Liver (tissue), 8 donors: ENCODE measurements at regions not wholly inside any gene's neighbourhood (a gene's known extent, or its start where the extent isn't known, plus 50 kb on each side); places are given as distances from the start of the nearest gene placed in this dataset.

Experiments used
- DNase-seq: peaks from one replicate; pipeline ENCODE4 v3.0.0-alpha.2; 2017; ENCODE audit warnings: low spot score
- H3K27ac ChIP-seq, 2 donors: one replicate each; pipeline ENCODE4 v1.7.0; 2013; ENCODE audit warnings: inconsistent platforms in 2 of 2, low read length in 2 of 2, control low read depth in 1 of 2, low read depth in 1 of 2, mild to moderate bottlenecking in 1 of 2
- H3K27me3 ChIP-seq, 4 donors: one replicate each; pipeline versions ENCODE4 v1.6.1 to v1.7.0; 2013; ENCODE audit warnings: low read length in 3 of 4, inconsistent platforms in 1 of 4, mild to moderate bottlenecking in 1 of 4, moderate library complexity in 1 of 4; ENCODE audit not compliant: control insufficient read depth in 4 of 4, insufficient read depth in 4 of 4
- H3K36me3 ChIP-seq, 4 donors: one replicate each; pipeline versions ENCODE4 v1.6.1 to v1.7.0; 2013; ENCODE audit warnings: low read length in 3 of 4, mild to moderate bottlenecking in 3 of 4, low read depth in 1 of 4, moderate library complexity in 1 of 4; ENCODE audit not compliant: control insufficient read depth in 4 of 4, insufficient read depth in 3 of 4
- H3K4me1 ChIP-seq, 4 donors: one replicate each; pipeline versions ENCODE4 v1.6.1 to v1.7.0; 2013; ENCODE audit warnings: low read length in 3 of 4, mild to moderate bottlenecking in 3 of 4, moderate library complexity in 1 of 4; ENCODE audit not compliant: control insufficient read depth in 4 of 4, insufficient read depth in 4 of 4
- H3K4me3 ChIP-seq, 3 donors: one replicate each; pipeline versions ENCODE4 v1.6.1 to v1.7.0; 2013; ENCODE audit warnings: low read length in 3 of 3, control low read depth in 1 of 3, low read depth in 1 of 3, mild to moderate bottlenecking in 1 of 3
- H3K9ac ChIP-seq, 2 donors: one replicate each; pipeline ENCODE4 v1.7.0; 2013; ENCODE audit warnings: low read length in 2 of 2, mild to moderate bottlenecking in 2 of 2, moderate library complexity in 2 of 2, control low read depth in 1 of 2, low read depth in 1 of 2
- H3K9me3 ChIP-seq, 4 donors: one replicate each; pipeline versions ENCODE4 v1.6.1 to v1.7.0; 2013; ENCODE audit warnings: low read length in 3 of 4; ENCODE audit not compliant: control insufficient read depth in 4 of 4
- ATF3 ChIP-seq: IDR thresholded peaks from 2 replicates; pipeline ENCODE4 v1.6.1; 2016; ENCODE audit warnings: antibody characterized with exemption
- EGR1 ChIP-seq, 2 donors: IDR thresholded peaks; 2 replicates each; pipeline ENCODE4 v1.6.1; 2016 to 2018; ENCODE audit warnings: antibody characterized with exemption in 2 of 2, low read depth in 2 of 2
- FOXA1 ChIP-seq: IDR thresholded peaks from 2 replicates; pipeline ENCODE4 v1.6.1; 2016; ENCODE audit warnings: antibody characterized with exemption
- FOXA2 ChIP-seq: IDR thresholded peaks from 2 replicates; pipeline ENCODE4 v1.6.1; 2016; ENCODE audit warnings: antibody characterized with exemption
- GABPA ChIP-seq, 2 donors: IDR thresholded peaks in 1 of 2; conservative IDR thresholded peaks in 1 of 2; 2 replicates each; pipeline ENCODE4 v1.6.1; 2016; ENCODE audit warnings: antibody characterized with exemption in 2 of 2, mild to moderate bottlenecking in 1 of 2, moderate library complexity in 1 of 2
- HNF4A ChIP-seq, 2 donors: conservative IDR thresholded peaks; 2 replicates each; pipeline ENCODE4 v1.6.1; 2016; ENCODE audit warnings: antibody characterized with exemption in 2 of 2, mild to moderate bottlenecking in 2 of 2
- HNF4G ChIP-seq: IDR thresholded peaks from 2 replicates; pipeline ENCODE4 v1.6.1; 2016; ENCODE audit warnings: antibody characterized with exemption
- JUND ChIP-seq, 2 donors: IDR thresholded peaks; 2 replicates each; pipeline ENCODE4 v1.6.1; 2016; ENCODE audit warnings: antibody characterized with exemption in 2 of 2
- MAX ChIP-seq: IDR thresholded peaks from 2 replicates; pipeline ENCODE4 v1.6.1; 2016; ENCODE audit warnings: antibody characterized with exemption
- RAD21 ChIP-seq, 2 donors: IDR thresholded peaks; 2 replicates each; pipeline ENCODE4 v1.6.1; 2016; ENCODE audit warnings: antibody characterized with exemption in 2 of 2, mild to moderate bottlenecking in 2 of 2
- RXRA ChIP-seq, 2 donors: IDR thresholded peaks; 2 replicates each; pipeline ENCODE4 v1.6.1; 2017 to 2018; ENCODE audit warnings: antibody characterized with exemption in 2 of 2, mild to moderate bottlenecking in 1 of 2
- SP1 ChIP-seq: IDR thresholded peaks from 2 replicates; pipeline ENCODE4 v1.6.1; 2018; ENCODE audit warnings: antibody characterized with exemption, mild to moderate bottlenecking
- TAF1 ChIP-seq: conservative IDR thresholded peaks from 2 replicates; pipeline ENCODE4 v1.6.1; 2016; ENCODE audit warnings: antibody characterized with exemption, mild to moderate bottlenecking
- YY1 ChIP-seq: IDR thresholded peaks from 2 replicates; pipeline ENCODE4 v1.6.1; 2016; ENCODE audit warnings: antibody characterized with exemption, mild to moderate bottlenecking
- WGBS: extraction: QIAGEN DNeasy Blood & Tissue Kit; methylation state at CpG from one replicate; pipeline ENCODE4 v1.1.7; 2013; 5-methylcytosine and 5-hydroxymethylcytosine counted together
- TF ChIP-seq, protein P1 (sequence below): fragments of 150-350 bp; IDR thresholded peaks from 2 replicates; pipeline ENCODE4 v1.5.1; 2017; ENCODE audit warnings: improper control_type of control experiment, low read depth, low read length; ENCODE audit not compliant: missing input control
- TF ChIP-seq, protein P2 (sequence below): IDR thresholded peaks from 2 replicates; pipeline ENCODE4 v1.6.1; 2016; ENCODE audit warnings: antibody characterized with exemption, mild to moderate bottlenecking
- TF ChIP-seq, protein P3 (sequence below): IDR thresholded peaks from 2 replicates; pipeline ENCODE4 v1.6.1; 2016; ENCODE audit warnings: antibody characterized with exemption
- donor health status: healthy.
- donor health status: healthy.
- donor health status: healthy.
- donor health status: healthy.
- donor health status: healthy.

GRCh38 chr3:5542472-5542871 is 355.0 kb downstream of the EDEM1 start:
- 80% methylated on average over 2 of the region's 2 CpGs for WGBS
- Histone ChIP-seq H3K27ac (no peak overlapping the region), H3K9ac (no peak overlapping the region), H3K36me3 (no peaks in the 10 kb centered on the region), H3K4me3 (no peak overlapping the region), H3K9me3 (peaks cover 2 to 14% (median 7%) of the 10 kb centered on the region in 4 donors), H3K27me3 (no peaks in the 10 kb centered on the region), H3K4me1 (no peaks in the 10 kb centered on the region)
- DNase-seq, result no peak
- TF ChIP-seq, protein P1, sequence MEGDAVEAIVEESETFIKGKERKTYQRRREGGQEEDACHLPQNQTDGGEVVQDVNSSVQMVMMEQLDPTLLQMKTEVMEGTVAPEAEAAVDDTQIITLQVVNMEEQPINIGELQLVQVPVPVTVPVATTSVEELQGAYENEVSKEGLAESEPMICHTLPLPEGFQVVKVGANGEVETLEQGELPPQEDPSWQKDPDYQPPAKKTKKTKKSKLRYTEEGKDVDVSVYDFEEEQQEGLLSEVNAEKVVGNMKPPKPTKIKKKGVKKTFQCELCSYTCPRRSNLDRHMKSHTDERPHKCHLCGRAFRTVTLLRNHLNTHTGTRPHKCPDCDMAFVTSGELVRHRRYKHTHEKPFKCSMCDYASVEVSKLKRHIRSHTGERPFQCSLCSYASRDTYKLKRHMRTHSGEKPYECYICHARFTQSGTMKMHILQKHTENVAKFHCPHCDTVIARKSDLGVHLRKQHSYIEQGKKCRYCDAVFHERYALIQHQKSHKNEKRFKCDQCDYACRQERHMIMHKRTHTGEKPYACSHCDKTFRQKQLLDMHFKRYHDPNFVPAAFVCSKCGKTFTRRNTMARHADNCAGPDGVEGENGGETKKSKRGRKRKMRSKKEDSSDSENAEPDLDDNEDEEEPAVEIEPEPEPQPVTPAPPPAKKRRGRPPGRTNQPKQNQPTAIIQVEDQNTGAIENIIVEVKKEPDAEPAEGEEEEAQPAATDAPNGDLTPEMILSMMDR, result no peak
- TF ChIP-seq SP1, result no peak
- TF ChIP-seq FOXA1, result no peak
- TF ChIP-seq GABPA (IDR thresholded peaks at IDR 0.05 in 1 of 2, conservative IDR thresholded peaks at IDR 0.05 in 1 of 2), result no peak
- no peak for TF ChIP-seq JUND (IDR thresholded peaks at IDR 0.05)
- no peak for TF ChIP-seq YY1
- TF ChIP-seq HNF4A (conservative IDR thresholded peaks at IDR 0.05), result no peak
- TF ChIP-seq MAX, result no peak
- TF ChIP-seq ATF3, result no peak
- no peak for TF ChIP-seq FOXA2
- no peak for TF ChIP-seq HNF4G
- TF ChIP-seq RXRA (IDR thresholded peaks at IDR 0.05), result no peak
- TF ChIP-seq EGR1 (IDR thresholded peaks at IDR 0.05; ENCODE audit: low read depth in 2 of 2), result no peak
- TF ChIP-seq, protein P2, sequence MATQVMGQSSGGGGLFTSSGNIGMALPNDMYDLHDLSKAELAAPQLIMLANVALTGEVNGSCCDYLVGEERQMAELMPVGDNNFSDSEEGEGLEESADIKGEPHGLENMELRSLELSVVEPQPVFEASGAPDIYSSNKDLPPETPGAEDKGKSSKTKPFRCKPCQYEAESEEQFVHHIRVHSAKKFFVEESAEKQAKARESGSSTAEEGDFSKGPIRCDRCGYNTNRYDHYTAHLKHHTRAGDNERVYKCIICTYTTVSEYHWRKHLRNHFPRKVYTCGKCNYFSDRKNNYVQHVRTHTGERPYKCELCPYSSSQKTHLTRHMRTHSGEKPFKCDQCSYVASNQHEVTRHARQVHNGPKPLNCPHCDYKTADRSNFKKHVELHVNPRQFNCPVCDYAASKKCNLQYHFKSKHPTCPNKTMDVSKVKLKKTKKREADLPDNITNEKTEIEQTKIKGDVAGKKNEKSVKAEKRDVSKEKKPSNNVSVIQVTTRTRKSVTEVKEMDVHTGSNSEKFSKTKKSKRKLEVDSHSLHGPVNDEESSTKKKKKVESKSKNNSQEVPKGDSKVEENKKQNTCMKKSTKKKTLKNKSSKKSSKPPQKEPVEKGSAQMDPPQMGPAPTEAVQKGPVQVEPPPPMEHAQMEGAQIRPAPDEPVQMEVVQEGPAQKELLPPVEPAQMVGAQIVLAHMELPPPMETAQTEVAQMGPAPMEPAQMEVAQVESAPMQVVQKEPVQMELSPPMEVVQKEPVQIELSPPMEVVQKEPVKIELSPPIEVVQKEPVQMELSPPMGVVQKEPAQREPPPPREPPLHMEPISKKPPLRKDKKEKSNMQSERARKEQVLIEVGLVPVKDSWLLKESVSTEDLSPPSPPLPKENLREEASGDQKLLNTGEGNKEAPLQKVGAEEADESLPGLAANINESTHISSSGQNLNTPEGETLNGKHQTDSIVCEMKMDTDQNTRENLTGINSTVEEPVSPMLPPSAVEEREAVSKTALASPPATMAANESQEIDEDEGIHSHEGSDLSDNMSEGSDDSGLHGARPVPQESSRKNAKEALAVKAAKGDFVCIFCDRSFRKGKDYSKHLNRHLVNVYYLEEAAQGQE, result no peak
- TF ChIP-seq TAF1, result no peak
- TF ChIP-seq, protein P3, sequence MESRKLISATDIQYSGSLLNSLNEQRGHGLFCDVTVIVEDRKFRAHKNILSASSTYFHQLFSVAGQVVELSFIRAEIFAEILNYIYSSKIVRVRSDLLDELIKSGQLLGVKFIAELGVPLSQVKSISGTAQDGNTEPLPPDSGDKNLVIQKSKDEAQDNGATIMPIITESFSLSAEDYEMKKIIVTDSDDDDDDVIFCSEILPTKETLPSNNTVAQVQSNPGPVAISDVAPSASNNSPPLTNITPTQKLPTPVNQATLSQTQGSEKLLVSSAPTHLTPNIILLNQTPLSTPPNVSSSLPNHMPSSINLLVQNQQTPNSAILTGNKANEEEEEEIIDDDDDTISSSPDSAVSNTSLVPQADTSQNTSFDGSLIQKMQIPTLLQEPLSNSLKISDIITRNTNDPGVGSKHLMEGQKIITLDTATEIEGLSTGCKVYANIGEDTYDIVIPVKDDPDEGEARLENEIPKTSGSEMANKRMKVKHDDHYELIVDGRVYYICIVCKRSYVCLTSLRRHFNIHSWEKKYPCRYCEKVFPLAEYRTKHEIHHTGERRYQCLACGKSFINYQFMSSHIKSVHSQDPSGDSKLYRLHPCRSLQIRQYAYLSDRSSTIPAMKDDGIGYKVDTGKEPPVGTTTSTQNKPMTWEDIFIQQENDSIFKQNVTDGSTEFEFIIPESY, result no peak
- no peak for TF ChIP-seq RAD21 (IDR thresholded peaks at IDR 0.05)

GRCh38 chr3:5543047-5543446 is 355.5 kb downstream of the EDEM1 start:
- H3K27me3 ChIP-seq, result no peaks in the 10 kb centered on the region
- H3K4me1 ChIP-seq, result no peaks in the 10 kb centered on the region
- no peak overlapping the region for H3K27ac ChIP-seq
- WGBS, result 88% methylated on average over 1 of the region's 1 CpG
- peaks cover 2 to 14% (median 7%) of the 10 kb centered on the region in 4 donors for H3K9me3 ChIP-seq
- no peaks in the 10 kb centered on the region for H3K36me3 ChIP-seq
- no peak for TF ChIP-seq HNF4A (conservative IDR thresholded peaks at IDR 0.05)
- TF ChIP-seq RXRA (IDR thresholded peaks at IDR 0.05), result no peak
- TF ChIP-seq RAD21 (IDR thresholded peaks at IDR 0.05), result no peak
- TF ChIP-seq, protein P3, result no peak
- TF ChIP-seq, protein P2, result no peak
- DNase-seq, result no peak
- H3K9ac ChIP-seq, result no peak overlapping the region
- H3K4me3 ChIP-seq, result no peak overlapping the region
